H54 (cell line): ENCODE measurements at regions not wholly inside any gene's neighbourhood (a gene's known extent, or its start where the extent isn't known, plus 50 kb on each side); places are given as distances from the start of the nearest gene placed in this dataset.

Experiments used
- DNase-seq: peaks from one replicate; pipeline ENCODE4 v3.0.0; 2011; ENCODE audit warnings: low spot score, mixed read lengths; ENCODE audit not compliant: insufficient read length
- FAIRE-seq: peaks from 3 replicates; lab custom pipeline; 2011; peaks lifted over from hg19 to GRCh38; lab: Jason Lieb, UNC
- POLR2A ChIP-seq: IDR thresholded peaks from 2 replicates; pipeline ENCODE4 v1.6.1; 2011; ENCODE audit warnings: low read depth, mild to moderate bottlenecking, low read length

DNA sequence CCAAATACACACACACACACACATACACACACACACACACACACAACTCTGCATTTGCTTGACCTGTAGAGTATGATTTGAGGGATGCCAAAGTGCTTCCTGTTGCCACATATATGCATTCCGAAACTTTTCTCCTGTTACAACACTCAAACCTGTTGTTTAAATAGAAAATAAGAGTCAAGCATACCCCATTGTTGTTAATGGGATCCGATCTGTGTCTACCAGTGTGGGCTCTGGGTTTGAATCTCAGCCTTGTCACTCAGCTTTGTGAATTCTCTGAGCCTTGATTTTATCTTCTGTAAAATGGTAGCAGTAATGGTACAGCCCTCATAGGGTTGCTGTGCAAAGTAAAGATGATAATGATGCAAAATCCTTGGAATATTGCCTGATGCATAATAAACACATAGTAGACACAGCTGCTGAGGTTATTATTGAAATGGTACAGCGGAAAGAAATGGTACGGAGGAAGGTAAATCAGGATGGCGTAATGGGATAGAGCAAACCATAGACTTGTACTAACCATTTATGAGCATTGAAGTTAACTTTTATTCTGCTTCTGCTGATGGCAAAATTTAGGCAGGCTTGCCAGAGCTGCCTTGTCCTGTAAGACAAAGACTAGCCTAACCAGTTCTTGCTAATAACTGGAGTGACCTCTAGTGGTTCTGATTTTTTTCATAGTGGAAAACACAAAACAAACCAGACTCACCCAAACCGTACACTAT is 113.5 kb upstream of the PHACTR1 start:
- no peak for TF ChIP-seq POLR2A
- FAIRE-seq (peak; percentile 96), DNase-seq (no peak)

DNA sequence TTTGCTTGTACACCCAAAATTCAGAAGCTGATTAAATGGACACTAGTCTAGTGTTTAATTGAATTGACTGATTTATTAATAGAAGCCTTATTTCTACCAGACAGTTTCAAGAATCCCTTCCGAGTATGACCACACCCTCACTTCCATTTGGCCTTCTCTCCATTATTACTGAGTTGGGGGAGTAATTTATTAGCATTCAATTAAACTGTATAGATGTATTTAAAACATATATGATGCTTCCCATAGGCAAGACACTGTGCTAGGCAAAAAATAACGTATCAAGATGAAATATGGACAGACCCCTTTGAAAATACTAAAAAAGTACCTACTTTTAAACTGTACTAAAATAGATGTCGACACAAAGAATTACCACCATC is 112.9 kb upstream of the PHACTR1 start:
- no peak for FAIRE-seq
- TF ChIP-seq POLR2A = no peak
- no peak for DNase-seq

DNA sequence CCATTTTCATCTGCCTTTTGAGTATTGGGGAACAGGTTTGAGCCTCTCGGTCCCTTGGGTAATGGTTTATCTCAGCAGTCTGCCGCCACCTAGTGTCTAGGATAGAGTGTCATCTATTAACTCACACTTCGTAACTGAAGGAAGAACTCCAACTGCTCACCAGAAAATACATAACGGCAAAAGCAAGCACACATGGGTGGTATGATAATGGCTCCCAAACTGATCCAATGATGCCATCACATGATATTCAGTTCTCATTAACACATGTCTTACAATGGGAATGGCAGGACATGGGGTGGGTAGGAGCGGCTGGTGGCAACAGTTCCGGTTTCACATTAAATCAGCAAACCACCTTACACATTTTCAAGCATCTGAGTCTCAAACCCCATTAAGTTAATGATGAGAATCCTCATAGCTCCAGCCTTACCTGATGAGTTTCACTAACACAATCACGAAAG is 110.7 kb upstream of the PHACTR1 start:
- FAIRE-seq (peak; percentile 96), DNase-seq (no peak)
- TF ChIP-seq POLR2A = no peak

DNA sequence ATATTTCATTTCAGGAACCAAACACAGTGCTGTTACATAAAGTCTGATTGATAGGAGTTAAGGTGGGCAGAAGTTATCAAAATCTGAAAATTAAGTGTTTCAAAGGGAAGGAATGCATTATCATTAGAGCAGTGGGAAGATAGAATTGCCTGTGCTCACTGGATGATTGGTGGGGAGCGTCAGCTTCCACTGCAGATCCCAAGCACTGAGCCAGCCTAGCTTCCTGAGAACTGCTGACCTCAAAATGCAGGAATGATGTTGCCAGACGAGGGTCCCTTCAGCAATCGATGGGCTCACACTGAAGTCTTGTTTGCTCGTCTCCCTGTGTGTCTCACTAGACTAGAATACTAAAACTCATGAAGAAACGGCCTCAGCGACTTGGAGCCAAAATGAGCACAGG is 110.0 kb upstream of the PHACTR1 start:
- DNase-seq (no peak), FAIRE-seq (no peak)
- TF ChIP-seq POLR2A = no peak

DNA sequence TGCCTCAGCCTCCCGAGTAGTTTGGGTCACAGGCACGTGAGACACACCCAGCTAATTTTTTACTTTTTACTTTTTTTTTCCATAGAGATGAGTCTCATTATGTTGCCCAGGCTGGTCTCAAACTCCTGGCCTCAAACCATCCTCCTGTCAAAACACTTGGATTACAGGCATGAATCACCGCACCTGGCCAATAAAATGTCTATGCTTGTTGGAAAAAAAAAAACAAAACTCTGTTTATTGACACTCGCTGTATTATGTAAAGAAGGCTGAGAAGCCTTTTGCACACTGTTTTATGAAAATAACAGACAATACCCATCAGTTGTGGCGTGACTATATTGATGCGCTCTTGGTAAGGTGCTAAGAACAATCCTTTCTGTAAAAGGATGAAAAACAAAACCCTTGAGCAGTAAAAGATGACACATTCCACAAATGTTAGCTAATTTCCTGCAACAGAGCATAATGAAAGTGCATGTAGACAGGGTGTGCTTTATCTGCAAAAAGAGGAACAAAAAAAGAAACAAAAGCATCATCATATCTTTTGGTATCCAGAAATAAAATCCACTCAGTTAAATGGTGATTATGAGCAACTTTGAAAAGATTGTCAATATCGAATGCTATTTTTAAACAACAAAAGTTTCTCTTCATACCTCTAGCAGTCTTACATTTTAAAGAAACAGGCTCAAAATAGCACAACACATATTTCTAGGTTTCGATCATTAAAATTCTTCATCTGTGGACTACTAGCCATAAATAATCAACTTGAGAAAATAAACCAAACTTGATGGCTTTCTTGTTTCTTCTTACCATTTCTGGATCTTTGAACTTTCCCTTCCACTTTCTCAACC is 108.3 kb upstream of the PHACTR1 start:
- DNase-seq (no peak), FAIRE-seq (peak; percentile 85)
- no peak for TF ChIP-seq POLR2A

DNA sequence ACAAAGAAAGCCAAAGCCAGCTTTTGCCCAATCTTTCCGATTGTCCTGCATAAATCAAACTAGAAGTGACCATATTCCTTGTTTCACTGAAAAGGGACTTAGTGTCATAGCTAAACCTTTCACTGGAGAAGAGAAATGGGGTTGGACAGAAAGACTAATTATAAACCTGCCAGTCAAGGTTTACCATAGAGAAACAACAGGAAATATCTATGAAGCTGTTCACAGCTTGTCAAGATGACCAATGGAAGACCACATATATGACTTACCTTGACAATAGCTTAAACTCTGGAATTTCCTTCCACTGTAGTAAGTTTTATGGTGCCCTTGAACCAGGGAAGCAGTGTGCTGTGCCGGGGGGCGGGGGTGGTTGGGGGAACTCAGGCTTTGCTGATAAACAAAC is 107.7 kb upstream of the PHACTR1 start:
- peak; percentile 82 for FAIRE-seq
- no peak for TF ChIP-seq POLR2A
- DNase-seq = no peak

DNA sequence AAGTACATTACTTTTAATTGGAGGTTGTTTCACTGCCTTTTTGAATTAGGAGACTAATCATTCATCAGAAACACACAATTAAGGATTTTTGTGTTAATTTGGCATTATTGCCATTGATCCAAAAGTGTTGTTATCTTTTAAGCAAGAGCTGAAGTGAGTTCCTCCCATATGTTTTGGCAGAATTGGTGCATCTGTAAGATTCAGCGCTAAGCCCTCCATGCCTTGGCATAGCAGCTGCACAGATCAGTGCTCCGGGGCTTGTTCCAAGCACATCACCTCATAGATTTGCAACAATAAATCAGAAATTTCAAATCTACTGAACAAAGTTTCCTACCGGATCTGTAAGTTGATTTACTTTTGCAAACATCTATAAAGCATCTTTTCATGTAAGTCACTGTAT is 106.8 kb upstream of the PHACTR1 start:
- FAIRE-seq (no peak), DNase-seq (no peak)

DNA sequence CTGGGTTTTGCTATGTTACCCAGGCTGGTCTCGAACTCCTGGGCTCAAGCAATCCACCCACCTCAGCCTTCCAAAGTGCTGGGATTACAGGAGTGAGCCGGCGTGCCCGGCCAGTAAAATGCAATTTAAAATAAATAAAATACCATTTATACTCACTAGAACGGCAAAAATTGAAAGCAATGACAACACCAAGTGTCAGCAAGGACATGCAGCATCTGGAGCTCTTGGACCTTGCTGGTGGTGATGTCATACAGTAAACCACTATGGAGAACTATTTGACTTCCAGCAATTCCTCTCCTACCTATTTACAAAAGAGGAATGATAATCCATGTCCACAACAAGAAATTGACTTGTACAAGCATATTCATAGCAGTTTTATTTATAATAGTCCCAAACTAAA is 105.7 kb upstream of the PHACTR1 start:
- no peak for FAIRE-seq

More for the DNA sequence above, 106.8 kb upstream of the PHACTR1 start:
- TF ChIP-seq POLR2A = no peak

DNA sequence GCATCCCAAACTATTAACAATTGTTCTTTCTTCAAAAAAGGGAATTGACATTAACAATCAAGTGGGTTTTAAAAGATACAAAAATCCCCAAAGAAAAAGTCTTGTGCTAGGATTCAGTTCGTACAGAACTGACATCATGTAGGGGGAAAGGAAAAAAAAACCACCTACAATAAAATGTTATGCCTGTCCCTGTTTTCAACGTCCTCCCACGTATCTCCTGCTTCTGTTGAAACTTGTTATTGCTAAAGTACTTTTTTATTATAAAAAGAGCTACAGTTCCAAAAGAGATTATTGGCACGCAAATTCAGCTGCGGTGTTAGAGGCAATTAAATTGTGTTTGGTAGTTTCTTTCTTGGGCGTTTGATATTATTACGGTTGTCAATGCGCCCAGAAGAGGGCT is 102.8 kb upstream of the PHACTR1 start:
- FAIRE-seq = no peak
- TF ChIP-seq POLR2A = no peak
- no peak for DNase-seq

More for the DNA sequence above, 105.7 kb upstream of the PHACTR1 start:
- DNase-seq = no peak
- TF ChIP-seq POLR2A = no peak

DNA sequence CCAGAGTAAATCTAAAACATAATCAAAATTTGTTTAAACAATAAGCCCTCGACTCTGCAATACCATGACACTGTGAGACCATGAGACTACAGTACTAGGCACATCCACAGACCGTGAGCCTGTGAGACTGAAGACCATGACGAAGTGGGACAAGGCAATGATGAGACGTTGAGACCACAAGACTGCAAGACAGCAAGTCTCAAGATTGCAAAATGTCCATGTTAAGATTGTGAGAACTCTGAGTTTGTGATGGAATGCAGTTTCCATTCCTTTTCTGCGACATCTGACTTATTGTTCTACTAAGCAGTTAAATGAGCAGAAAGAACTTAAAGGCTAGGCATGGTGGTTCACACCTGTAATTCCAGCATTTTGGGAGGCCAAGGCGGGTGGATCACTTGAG is 102.1 kb upstream of the PHACTR1 start:
- TF ChIP-seq POLR2A = no peak
- FAIRE-seq (no peak), DNase-seq (no peak)

DNA sequence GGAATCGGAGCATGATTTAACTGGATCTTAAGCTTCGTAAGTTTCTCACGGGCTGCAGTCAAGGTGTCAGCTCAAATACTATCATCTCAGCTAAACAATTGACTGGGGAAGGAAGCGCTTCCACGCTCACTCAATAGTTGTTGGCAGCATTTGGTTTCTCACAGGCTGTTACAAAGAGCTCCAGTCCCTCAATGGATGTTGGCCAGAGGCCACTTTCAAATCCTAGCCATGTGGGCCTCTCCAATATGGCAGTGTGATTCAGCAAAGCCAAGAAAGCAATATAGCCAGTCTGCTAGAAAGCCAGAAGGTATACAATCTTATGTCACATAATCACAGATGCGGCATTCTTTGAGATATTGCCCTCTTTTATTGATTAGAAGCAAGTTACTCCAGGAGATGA is 98.3 kb upstream of the PHACTR1 start:
- no peak for TF ChIP-seq POLR2A
- no peak for DNase-seq
- no peak for FAIRE-seq

DNA sequence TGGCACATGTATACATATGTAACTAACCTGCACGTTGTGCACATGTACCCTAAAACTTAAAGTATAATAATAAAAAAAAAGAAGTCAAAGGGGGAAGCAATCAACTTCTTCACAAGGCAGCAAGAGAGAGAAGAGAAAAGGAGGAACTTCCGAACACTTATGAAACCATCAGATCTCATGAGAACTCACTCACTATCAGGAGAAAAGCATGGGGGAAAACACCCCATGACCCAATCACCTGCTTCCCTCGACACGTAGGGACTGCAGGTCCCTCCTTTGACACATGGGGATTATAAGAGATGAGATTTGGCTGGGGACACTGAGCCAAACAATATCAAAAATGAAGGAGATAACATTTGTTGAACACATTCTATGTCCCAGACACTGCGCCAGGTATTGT is 94.8 kb upstream of the PHACTR1 start:
- DNase-seq = no peak
- no peak for TF ChIP-seq POLR2A
- FAIRE-seq = no peak

DNA sequence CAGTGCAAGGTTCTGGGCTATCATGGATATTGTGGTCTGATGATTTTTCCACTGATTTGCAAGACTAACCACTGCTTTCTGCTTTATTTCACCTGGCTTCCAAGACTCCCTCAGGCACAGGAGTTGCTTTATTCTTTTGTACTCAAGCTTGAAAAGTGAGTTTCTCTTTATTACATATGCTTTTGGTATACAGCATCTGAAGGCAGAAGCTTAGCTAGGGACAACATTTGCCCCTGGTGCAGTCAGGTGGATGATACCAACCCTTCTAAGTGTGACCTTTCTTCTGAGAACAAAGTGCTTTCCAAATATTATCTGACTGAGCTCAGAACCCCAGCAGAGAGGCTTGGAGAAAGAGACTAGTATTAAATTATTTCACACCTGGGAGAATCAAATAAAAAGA is 94.0 kb upstream of the PHACTR1 start:
- DNase-seq (no peak), FAIRE-seq (no peak)
- TF ChIP-seq POLR2A = no peak

DNA sequence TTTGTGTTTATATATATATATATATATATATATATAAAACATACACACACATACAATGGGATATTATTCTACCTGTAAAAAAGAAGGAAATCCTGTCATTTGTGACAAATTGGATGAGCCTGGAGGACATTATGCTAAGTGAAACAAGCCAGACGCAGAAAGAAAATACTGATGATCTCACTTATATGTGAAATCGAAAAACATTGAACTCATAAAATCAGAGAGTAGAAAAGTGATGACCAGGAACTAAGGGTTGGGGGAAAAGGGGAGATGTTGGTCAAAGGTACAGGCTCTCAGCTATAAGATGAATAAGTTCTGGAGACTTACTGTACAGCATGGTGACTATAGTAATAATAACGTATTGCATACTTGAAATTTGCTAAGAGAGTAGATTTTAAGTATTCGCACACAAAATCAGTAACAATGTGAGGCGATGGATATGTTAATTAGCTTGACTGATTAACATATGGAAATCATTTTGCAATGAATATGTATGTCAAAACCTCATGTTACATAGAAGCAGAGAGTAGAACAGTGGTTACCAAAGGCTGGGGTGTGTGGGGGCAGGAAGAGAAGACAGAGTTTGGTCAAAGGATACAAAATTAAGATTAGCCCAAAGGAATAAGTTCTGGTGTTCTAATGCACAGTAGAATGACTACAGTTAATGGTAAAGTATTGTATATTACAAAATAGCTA is 92.3 kb upstream of the PHACTR1 start:
- TF ChIP-seq POLR2A = no peak
- no peak for FAIRE-seq
- DNase-seq = no peak
